H54 (cell line): ENCODE measurements at regions not wholly inside any gene's neighbourhood (a gene's known extent, or its start where the extent isn't known, plus 50 kb on each side); places are given as distances from the start of the nearest gene placed in this dataset.

Source experiments
- DNase-seq: peaks from one replicate; pipeline ENCODE4 v3.0.0; 2011; ENCODE audit warnings: low spot score, mixed read lengths; ENCODE audit not compliant: insufficient read length
- FAIRE-seq: peaks from 3 replicates; lab custom pipeline; 2011; peaks lifted over from hg19 to GRCh38; lab: Jason Lieb, UNC
- POLR2A ChIP-seq: IDR thresholded peaks from 2 replicates; pipeline ENCODE4 v1.6.1; 2011; ENCODE audit warnings: low read depth, mild to moderate bottlenecking, low read length

DNA sequence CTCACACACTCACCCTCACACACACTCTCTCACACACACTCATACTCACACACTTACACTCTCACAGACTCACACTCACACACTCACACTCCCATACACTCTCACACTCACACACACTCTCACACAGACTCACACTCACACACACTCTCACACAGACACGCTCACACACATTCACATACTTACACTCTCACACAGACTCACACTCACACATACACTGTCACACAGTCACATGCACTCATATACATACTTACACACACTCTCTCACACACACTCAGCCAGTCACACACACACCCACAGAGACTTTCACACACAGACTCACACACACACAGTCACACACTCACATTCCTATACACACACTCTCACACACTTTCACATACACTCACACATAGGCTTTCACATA lies 1478.8 kb downstream of the BRD1 start:
- DNase-seq: no peak
- no peak for TF ChIP-seq POLR2A
- FAIRE-seq: no peak

GRCh38 chr22:48347311-48347710 lies 1480.4 kb downstream of the BRD1 start:
- no peak for TF ChIP-seq POLR2A
- FAIRE-seq (no peak), DNase-seq (no peak)

DNA sequence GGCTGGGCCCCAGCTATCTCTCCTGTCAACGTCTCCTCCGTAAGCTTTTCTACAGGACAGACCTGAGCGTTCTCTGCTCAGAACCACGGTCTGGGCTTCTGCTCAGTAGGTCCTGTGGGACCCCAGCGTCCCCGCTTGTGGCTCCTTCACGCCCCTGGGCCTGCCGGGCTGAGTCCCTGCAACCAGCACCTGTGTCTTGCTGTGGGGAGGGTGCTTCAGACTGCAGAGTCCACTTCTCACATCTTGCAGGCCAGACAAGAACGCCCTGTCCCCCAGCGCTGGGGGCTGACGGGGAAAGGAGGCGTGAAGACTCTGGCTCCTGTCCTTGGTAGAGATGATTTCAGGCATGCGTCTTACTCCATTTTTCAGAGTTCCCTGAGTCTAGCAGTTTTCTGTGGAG lies 1480.8 kb downstream of the BRD1 start:
- no peak for FAIRE-seq
- no peak for TF ChIP-seq POLR2A
- no peak for DNase-seq

GRCh38 chr22:48346311-48346710 lies 1481.4 kb downstream of the BRD1 start:
- DNase-seq (no peak), FAIRE-seq (no peak)
- no peak for TF ChIP-seq POLR2A

- FAIRE-seq (no peak), DNase-seq (no peak)
- no peak for TF ChIP-seq POLR2A
Observed at GRCh38 chr22:48345631-48346030, 1482.0 kb downstream of the BRD1 start.

DNA sequence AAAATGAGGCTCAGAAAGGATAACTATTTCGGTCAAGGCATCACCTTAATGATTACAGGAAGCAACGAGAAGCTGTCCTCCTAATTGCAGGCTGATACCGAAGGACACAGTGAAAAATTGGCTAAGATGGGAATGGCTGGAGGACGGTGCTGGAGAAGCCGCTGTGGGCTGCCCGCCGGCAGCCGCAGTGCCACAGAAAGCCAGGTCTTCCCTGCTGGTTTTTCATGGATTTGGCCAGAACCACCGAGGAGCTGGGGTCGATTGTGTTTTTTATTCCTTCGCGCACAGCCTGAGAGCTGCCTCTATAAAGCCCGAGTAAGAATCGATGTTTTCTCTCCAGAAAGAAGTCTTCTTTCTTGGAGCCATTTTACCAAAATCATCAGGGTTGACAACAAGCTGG lies 1484.2 kb downstream of the BRD1 start:
- TF ChIP-seq POLR2A: no peak
- no peak for FAIRE-seq
- no peak for DNase-seq

DNA sequence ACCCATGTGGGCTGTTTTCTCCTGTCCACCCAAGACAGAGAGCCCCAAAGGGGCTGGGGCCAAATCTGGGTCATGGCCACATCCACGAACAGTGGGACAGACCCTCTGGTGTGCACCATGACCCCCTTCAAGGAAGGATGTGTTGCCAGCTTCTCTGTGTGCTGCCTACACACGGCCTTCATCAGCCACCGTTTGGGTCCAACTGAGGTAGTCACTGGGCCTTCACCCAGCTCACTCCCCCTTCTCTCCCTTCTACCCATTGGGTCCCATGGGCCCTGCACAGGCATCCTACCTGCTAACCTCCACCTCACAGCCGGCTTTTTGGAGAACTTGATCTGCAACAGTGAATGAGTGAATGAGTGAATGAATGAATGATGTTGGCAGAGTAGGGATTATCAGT lies 1484.9 kb downstream of the BRD1 start:
- FAIRE-seq: no peak
- DNase-seq: no peak
- TF ChIP-seq POLR2A: no peak

GRCh38 chr22:48342016-48342415 lies 1485.7 kb downstream of the BRD1 start:
- TF ChIP-seq POLR2A: no peak
- DNase-seq: no peak
- FAIRE-seq: no peak

DNA sequence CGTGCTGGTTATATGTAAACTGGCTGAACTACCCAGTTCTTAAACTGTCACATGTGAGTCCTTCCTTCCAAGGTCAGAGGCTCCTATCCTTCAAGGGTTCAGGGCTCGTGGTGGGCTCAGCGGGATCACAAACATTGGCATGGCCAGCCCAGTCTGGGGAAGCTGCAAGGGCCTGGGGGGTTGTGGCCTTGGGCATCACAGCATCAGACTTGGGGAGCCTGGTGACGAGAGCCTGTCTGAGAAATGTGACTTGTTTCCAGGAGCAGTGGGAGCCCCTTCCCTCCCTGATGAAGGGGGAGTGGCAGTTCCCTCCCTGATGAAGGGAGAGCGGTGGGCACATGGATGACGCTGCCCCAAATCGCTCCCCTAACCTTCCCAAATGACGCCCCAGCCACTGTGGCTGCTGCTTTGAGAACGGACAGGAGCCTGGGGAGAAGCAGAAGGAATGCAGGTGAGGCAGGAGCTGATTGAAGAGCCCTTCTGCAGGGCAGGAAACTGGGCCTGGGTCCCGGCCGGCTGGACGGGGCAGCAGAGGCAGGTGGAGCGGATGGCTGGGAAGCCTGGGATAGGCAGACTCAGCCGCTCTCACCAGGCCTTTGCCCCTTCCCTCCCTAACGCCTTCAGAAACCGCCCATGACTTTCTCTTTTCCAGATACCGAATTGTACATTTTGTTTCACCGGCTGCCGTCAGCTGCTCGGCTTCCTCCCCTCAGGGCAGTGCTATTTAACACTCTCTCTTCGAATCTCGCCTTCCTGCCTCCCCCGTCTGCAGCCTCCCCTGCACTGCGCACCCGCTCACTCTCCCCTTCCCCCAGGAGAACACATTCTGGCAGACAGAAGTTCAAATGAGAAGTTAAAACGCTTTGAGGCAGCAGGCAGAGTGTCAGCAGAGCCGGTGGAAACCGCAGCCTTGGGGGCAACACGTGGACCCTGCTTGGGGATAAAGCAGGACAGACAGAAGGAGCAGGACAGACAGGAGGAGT lies 1486.7 kb downstream of the BRD1 start:
- FAIRE-seq: no peak
- no peak for DNase-seq
- TF ChIP-seq POLR2A: no peak

DNA sequence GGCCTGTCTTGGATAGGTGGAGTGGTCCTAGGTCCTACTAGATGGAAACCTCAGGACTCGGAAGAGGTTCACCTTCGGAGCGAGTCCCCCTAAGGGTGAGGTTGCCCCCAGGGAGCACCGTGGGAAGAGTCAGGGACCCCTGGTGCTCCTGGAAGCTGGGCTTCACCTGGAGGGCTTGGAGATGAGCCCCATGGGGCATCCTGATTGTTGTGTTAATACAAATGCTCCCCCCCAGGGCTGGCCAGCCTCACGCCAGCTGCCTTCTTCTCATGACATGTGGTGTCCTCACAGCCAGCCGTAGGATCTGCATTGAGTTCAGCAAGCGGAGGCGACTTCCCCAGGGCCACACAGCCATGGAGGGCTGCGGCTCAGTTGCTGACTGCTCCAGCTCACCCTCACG lies 1487.5 kb downstream of the BRD1 start:
- FAIRE-seq (no peak), DNase-seq (no peak)
- no peak for TF ChIP-seq POLR2A

DNA sequence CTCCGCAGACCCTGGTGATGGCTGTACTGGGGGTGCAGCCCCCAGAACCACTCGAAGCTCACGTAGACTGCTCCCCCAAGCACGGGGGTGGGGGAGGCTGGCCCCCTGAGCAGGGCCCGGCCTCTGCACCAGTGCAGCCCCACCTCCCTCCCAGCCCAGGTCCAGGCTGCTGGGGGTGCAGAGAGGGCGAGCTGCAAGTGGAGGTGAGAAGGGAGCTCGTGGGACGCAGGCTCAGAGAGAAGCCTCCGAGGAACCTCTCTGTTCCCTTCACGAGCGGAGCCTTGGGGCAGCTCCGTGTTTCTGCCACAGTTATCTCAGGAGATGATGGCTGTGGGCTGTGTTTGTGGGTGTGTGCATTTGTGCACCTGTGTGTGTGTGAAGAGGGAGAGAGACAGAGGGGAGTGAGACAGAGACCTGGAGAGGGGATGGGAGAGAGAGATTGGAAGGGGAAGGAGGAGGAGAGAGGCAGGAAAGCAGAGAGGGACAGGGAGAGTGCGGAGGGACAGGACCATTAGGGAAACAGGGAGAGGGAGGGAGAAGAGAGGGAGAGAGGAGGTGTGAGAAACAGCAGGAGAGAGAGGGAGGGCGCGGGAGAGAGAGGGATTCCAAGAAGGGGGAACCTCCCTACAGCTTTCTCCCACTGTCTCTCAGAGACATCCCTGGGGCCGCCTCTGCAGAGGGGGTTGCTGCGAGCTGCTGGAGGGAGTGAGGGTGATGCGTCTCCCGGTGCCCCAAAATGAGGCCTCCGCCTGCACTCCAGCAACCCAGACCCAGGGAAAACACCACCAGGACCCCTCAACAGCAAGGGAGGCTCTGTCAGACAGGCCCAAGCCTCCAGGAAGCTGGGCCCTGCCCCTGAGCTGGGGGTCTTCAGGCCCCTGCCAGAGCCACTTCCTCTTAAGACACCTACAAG lies 1488.6 kb downstream of the BRD1 start:
- no peak for TF ChIP-seq POLR2A
- no peak for FAIRE-seq
- no peak for DNase-seq

- FAIRE-seq: no peak
- DNase-seq: no peak
- TF ChIP-seq POLR2A: no peak
Observed at GRCh38 chr22:48337957-48338792, 1489.5 kb downstream of the BRD1 start.

- DNase-seq (no peak), FAIRE-seq (no peak)
- TF ChIP-seq POLR2A: no peak
Observed at GRCh38 chr22:48336339-48337060, 1491.2 kb downstream of the BRD1 start.
